ENCODE measurements at regions not wholly inside any gene's neighbourhood (a gene's known extent, or its start where the extent isn't known, plus 50 kb on each side); places are given as distances from the start of the nearest gene placed in this dataset.
"Not testable (repeated sequence)": the region's sequence is repeated elsewhere in the genome, so short reads cannot be mapped to it uniquely, and the experiment has no call there.

DNA sequence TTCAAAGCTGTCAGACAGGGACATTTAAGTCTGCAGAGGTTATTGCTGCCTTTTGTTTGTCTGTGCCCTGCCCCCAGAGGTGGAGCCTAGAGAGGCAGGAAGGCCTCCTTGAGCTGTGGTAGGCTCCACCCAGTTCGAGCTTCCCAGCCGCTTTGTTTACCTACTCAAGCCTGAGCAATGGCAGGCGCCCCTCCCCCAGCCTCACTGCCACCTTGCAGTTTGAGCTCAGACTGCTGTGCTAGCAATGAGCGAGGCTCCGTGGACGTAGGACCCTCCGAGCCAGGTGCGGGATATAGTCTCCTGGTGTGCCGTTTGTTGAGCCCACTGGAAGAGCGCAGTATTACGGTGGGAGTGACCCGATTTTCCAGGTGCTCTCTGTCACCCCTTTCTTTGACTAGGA, 1193.9 kb downstream of the FAM181B start:
- TF ChIP-seq CTCF (IDR thresholded peaks at IDR 0.05; ENCODE audit: low read depth, low read length, poor library complexity, severe bottlenecking); EZH2phosphoT487 (IDR thresholded peaks at IDR 0.05; ENCODE audit: borderline replicate concordance, low read length): not testable (repeated sequence)
